Astrocyte (in vitro differentiated cells and primary cell): ENCODE measurements at regions not wholly inside any gene's neighbourhood (a gene's known extent, or its start where the extent isn't known, plus 50 kb on each side); places are given as distances from the start of the nearest gene placed in this dataset.

Experiments used
- CTCF ChIP-seq: IDR thresholded peaks from 2 replicates; pipeline ENCODE4 v1.5.1; 2011; ENCODE audit warnings: low read depth, mild to moderate bottlenecking, inconsistent platforms, low read length, moderate library complexity; ENCODE audit not compliant: insufficient read depth
- EZH2 ChIP-seq: IDR thresholded peaks from 2 replicates; pipeline ENCODE4 v1.6.1; 2012; ENCODE audit warnings: mild to moderate bottlenecking, low read length, inconsistent platforms; ENCODE audit not compliant: insufficient read depth

GRCh38 chr19:28933039-28933438, 279.9 kb downstream of the UQCRFS1 start:
- TF ChIP-seq CTCF (no peak), EZH2 (no peak)
